ENCODE measurements at regions not wholly inside any gene's neighbourhood (a gene's known extent, or its start where the extent isn't known, plus 50 kb on each side); places are given as distances from the start of the nearest gene placed in this dataset.

DNA sequence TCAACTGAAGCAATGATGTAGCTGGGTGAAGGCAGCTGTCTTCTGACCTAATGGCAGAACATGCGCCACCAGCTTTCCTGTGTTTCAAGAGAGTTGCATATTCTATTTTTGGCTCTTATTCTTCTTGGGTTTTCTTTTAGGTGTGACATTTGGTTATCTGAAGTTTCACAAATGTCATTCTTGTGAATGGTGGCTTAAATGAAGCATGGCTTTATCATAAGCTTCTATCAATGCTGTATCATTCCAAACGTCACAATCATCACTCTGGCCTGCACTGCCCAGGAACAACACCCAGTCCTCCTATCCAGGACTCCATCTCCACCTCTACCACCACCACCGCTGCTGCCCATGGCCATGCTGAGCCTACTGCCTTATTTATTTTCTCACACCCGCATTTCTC is 69.7 kb upstream of the WWC2 start (continued):
- no peak for TF ChIP-seq ARID4B (CRISPR knock-in tag; IDR thresholded peaks at IDR 0.05)
- TF ChIP-seq TEAD4 (IDR thresholded peaks at IDR 0.05; ENCODE audit: low read length), result no peak
- no peak for TF ChIP-seq TEAD4 (CRISPR knock-in tag; IDR thresholded peaks at IDR 0.05; ENCODE audit: borderline replicate concordance)
- TF ChIP-seq XRCC3 (IDR thresholded peaks at IDR 0.05), result no peak
- TF ChIP-seq E2F3 (CRISPR knock-in tag; IDR thresholded peaks at IDR 0.05), result no peak
- TF ChIP-seq ZC3H4 (CRISPR knock-in tag; IDR thresholded peaks at IDR 0.05; ENCODE audit: borderline replicate concordance), result no peak
- TF ChIP-seq ZFP36 (IDR thresholded peaks at IDR 0.05; ENCODE audit: low read depth, low read length, partially characterized antibody), result no peak
- no peak for TF ChIP-seq RBM34 (IDR thresholded peaks at IDR 0.05; ENCODE audit: borderline replicate concordance, insufficient read depth, low read length)
- no peak for TF ChIP-seq ZNF3 (CRISPR knock-in tag; IDR thresholded peaks at IDR 0.05)
- TF ChIP-seq ZNF766 (CRISPR knock-in tag; conservative IDR thresholded peaks at IDR 0.05), result no peak
- no peak for TF ChIP-seq GATAD2A (IDR thresholded peaks at IDR 0.05)
- TF ChIP-seq MXI1 (IDR thresholded peaks at IDR 0.05; ENCODE audit: low read depth, low read length), result no peak
- 0 out of 4 replicates have a peak, but pooled peaks of 1 of the 2 experiments have one; percentile 31 for TF ChIP-seq RCOR1 (IDR thresholded peaks at IDR 0.05; ENCODE audit: borderline replicate concordance in 1 of 2, low read depth in 2 of 2, low read length in 2 of 2)
- no peak for TF ChIP-seq ZNF311 (CRISPR knock-in tag; IDR thresholded peaks at IDR 0.05)
- TF ChIP-seq, protein P1, sequence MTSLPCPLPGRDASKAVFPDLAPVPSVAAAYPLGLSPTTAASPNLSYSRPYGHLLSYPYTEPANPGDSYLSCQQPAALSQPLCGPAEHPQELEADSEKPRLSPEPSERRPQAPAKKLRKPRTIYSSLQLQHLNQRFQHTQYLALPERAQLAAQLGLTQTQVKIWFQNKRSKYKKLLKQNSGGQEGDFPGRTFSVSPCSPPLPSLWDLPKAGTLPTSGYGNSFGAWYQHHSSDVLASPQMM (CRISPR knock-in tag; IDR thresholded peaks at IDR 0.05), result no peak
- TF ChIP-seq ZFX (CRISPR knock-in tag; IDR thresholded peaks at IDR 0.05), result peak; percentile 42

Measured in K562 (cell line).